ENCODE measurements at regions not wholly inside any gene's neighbourhood (a gene's known extent, or its start where the extent isn't known, plus 50 kb on each side); places are given as distances from the start of the nearest gene placed in this dataset.

GRCh38 chr10:3902054-3902808, 117.2 kb upstream of the KLF6 start:
- TF ChIP-seq CTCF (IDR thresholded peaks at IDR 0.05; ENCODE audit: insufficient read depth, low read length, poor library complexity, severe bottlenecking) (no peak), EZH2phosphoT487 (conservative IDR thresholded peaks at IDR 0.05; ENCODE audit: low read length) (no peak)
